Tongue (tissue), 1 donor: ENCODE measurements at regions not wholly inside any gene's neighbourhood (a gene's known extent, or its start where the extent isn't known, plus 50 kb on each side); places are given as distances from the start of the nearest gene placed in this dataset.
A peak's percentile ranks its signal among the peaks of the same experiment; 100 is the strongest.

Experiments
- DNase-seq: peaks from one replicate; pipeline ENCODE4 v3.0.0-alpha.2; 2015

GRCh38 chr15:94177112-94177511 is 54.2 kb upstream of the MCTP2 start:
- no peak for DNase-seq

GRCh38 chr15:94175420-94175819 is 55.9 kb upstream of the MCTP2 start:
- DNase-seq: no peak

GRCh38 chr15:94174399-94174802 is 57.0 kb upstream of the MCTP2 start:
- no peak for DNase-seq

- DNase-seq: no peak
These were observed 63.1 kb upstream of the MCTP2 start for GRCh38 chr15:94168250-94168649.

GRCh38 chr15:94164971-94165370 is 66.4 kb upstream of the MCTP2 start:
- no peak for DNase-seq

- peak; percentile 81 for DNase-seq
These were observed 67.1 kb upstream of the MCTP2 start for GRCh38 chr15:94164202-94164807.

- no peak for DNase-seq
These were observed 68.4 kb upstream of the MCTP2 start for GRCh38 chr15:94162939-94163338.

GRCh38 chr15:94154255-94154654 is 77.1 kb upstream of the MCTP2 start:
- no peak for DNase-seq

GRCh38 chr15:94145046-94145445 is 86.3 kb upstream of the MCTP2 start:
- DNase-seq: no peak

GRCh38 chr15:94141802-94142201 is 89.6 kb upstream of the MCTP2 start:
- DNase-seq: no peak

- peak; percentile 35 for DNase-seq
These were observed 95.7 kb upstream of the MCTP2 start for GRCh38 chr15:94135486-94136147.

GRCh38 chr15:94131875-94132274 is 99.5 kb upstream of the MCTP2 start:
- no peak for DNase-seq

GRCh38 chr15:94130504-94130903 is 100.9 kb upstream of the MCTP2 start:
- DNase-seq: no peak

- DNase-seq: no peak
These were observed 104.4 kb upstream of the MCTP2 start for GRCh38 chr15:94127006-94127405.

- no peak for DNase-seq
These were observed 105.7 kb upstream of the MCTP2 start for GRCh38 chr15:94125698-94126097.

GRCh38 chr15:94125156-94125555 is 106.2 kb upstream of the MCTP2 start:
- peak; percentile 60 for DNase-seq

- no peak for DNase-seq
These were observed 108.8 kb upstream of the MCTP2 start for GRCh38 chr15:94122516-94122915.

- DNase-seq: peak; percentile 96
These were observed 111.2 kb upstream of the MCTP2 start for GRCh38 chr15:94119923-94120775.

- DNase-seq: peak; percentile 68
These were observed 112.0 kb upstream of the MCTP2 start for GRCh38 chr15:94119298-94119811.

- peak; percentile 48 for DNase-seq
These were observed 120.8 kb upstream of the MCTP2 start for GRCh38 chr15:94110476-94111130.

- no peak for DNase-seq
These were observed 123.7 kb upstream of the MCTP2 start for GRCh38 chr15:94107652-94108051.

GRCh38 chr15:94105760-94106159 is 125.6 kb upstream of the MCTP2 start:
- no peak for DNase-seq

- no peak for DNase-seq
These were observed 130.5 kb upstream of the MCTP2 start for GRCh38 chr15:94100863-94101262.
